A549 (cell line): ENCODE measurements at regions not wholly inside any gene's neighbourhood (a gene's known extent, or its start where the extent isn't known, plus 50 kb on each side); places are given as distances from the start of the nearest gene placed in this dataset.

ENCODE experiments used
- ATAC-seq, 2 experiments: fragments of 200-7000 bp in 1 of 2; fragments of >200 bp in 1 of 2; cut with Nextera tagmentation in 1 of 2; cut with Tn5 transposase in 1 of 2; 3 replicates each; pipeline versions ENCODE4 v1.8.0 to v1.9.1; 2018 to 2020; ENCODE audit warnings: mild to moderate bottlenecking in 1 of 2, moderate library complexity in 1 of 2
- CTCF ChIA-PET: fragments of 300-600 bp; sonication (Branson Sonifier 250); formaldehyde crosslinking; extraction: SDS; loops from one replicate; lab custom pipeline; 2021; ENCODE audit warnings: antibody characterized with exemption, inconsistent platforms; lab: Yijun Ruan, JAX
- POLR2A ChIA-PET: fragments of 350-600 bp; formaldehyde crosslinking; extraction: SDS; loops from one replicate; lab custom pipeline; 2021; ENCODE audit warnings: antibody characterized with exemption, inconsistent platforms; lab: Yijun Ruan, JAX
- DNase-seq, 2 experiments: peaks; one replicate each; pipeline versions ENCODE4 v3.0.0 to v3.0.0-alpha.2; 2011 to 2016; ENCODE audit warnings: low read depth in 1 of 2, low spot score in 1 of 2
- FAIRE-seq: peaks from 2 replicates; lab custom pipeline; 2011; peaks lifted over from hg19 to GRCh38; lab: Jason Lieb, UNC
- H3K27ac ChIP-seq, 2 experiments: fragments of >200 bp; sonication (Bioruptor Twin); formaldehyde crosslinking; 3 replicates each; pipeline ENCODE4 v1.5.1; 2016 to 2017
- H3K4me1 ChIP-seq: fragments of >200 bp; sonication (Bioruptor Twin); formaldehyde crosslinking; 3 replicates; pipeline ENCODE4 v1.6.1; 2016
- H3K4me2 ChIP-seq: fragments of >200 bp; sonication (Bioruptor Twin); formaldehyde crosslinking; 3 replicates; pipeline ENCODE4 v1.6.1; 2016
- H3K4me3 ChIP-seq: fragments of >200 bp; sonication (Bioruptor Twin); formaldehyde crosslinking; 3 replicates; pipeline ENCODE4 v1.5.1; 2016
- H3K9me3 ChIP-seq: fragments of >200 bp; sonication (Bioruptor Twin); formaldehyde crosslinking; 3 replicates; pipeline ENCODE4 v1.6.1; 2016
- CHD2 ChIP-seq: fragments of 150-350 bp; IDR thresholded peaks from 2 replicates; pipeline ENCODE4 v1.6.1; 2014; ENCODE audit warnings: low read length; ENCODE audit not compliant: partially characterized antibody
- CHD4 ChIP-seq: fragments of 200-600 bp; sonication (generic); IDR thresholded peaks from 2 replicates; pipeline ENCODE4 v1.6.1; 2016; ENCODE audit warnings: antibody characterized with exemption, mild to moderate bottlenecking, borderline replicate concordance
- EHMT2 ChIP-seq: fragments of 200-600 bp; sonication (generic); IDR thresholded peaks from 2 replicates; pipeline ENCODE4 v1.6.1; 2016; ENCODE audit warnings: antibody characterized with exemption, low read depth, mild to moderate bottlenecking, moderate library complexity
- FOSB ChIP-seq: fragments of 250-450 bp; sonication (Bioruptor Pico); IDR thresholded peaks from 2 replicates; pipeline ENCODE4 v1.5.0; 2020; ENCODE audit warnings: mild to moderate bottlenecking, moderate library complexity
- FOXS1 ChIP-seq: fragments of 250-450 bp; sonication (Bioruptor Pico); IDR thresholded peaks from 2 replicates; pipeline ENCODE4 v1.5.0; 2020; ENCODE audit warnings: mild to moderate bottlenecking, moderate library complexity
- GATA3 ChIP-seq: IDR thresholded peaks from 2 replicates; pipeline ENCODE4 v1.6.1; 2012; ENCODE audit warnings: borderline replicate concordance
- HDAC2 ChIP-seq: fragments of 200-600 bp; sonication (generic); IDR thresholded peaks from 2 replicates; pipeline ENCODE4 v1.6.1; 2016
- HOXB5 ChIP-seq: fragments of 250-450 bp; sonication (Bioruptor Pico); IDR thresholded peaks from 2 replicates; pipeline ENCODE4 v1.5.0; 2020; ENCODE audit warnings: mild to moderate bottlenecking, moderate library complexity
- JUN ChIP-seq, 2 experiments: fragments of >200 bp; sonication (Bioruptor Twin); formaldehyde crosslinking; IDR thresholded peaks; 2 replicates in 1 of 2; 3 replicates in 1 of 2; pipeline ENCODE4 v1.6.1; 2016 to 2017
- WGBS: methylation state at CpG from one replicate; pipeline ENCODE4 v1.1.6; 2017; ENCODE audit errors: missing lambda C conversion rate; 5-methylcytosine and 5-hydroxymethylcytosine counted together
- TF ChIP-seq, protein P1 (sequence below): IDR thresholded peaks from 2 replicates; pipeline ENCODE4 v1.6.1; 2012; ENCODE audit warnings: low read depth, borderline replicate concordance
- TF ChIP-seq, protein P2 (sequence below): fragments of 450-650 bp; IDR thresholded peaks from 2 replicates; pipeline ENCODE4 v1.6.1; 2014; ENCODE audit warnings: antibody characterized with exemption
- TF ChIP-seq, protein P3 (sequence below): fragments of >200 bp; sonication (Bioruptor Twin); formaldehyde crosslinking; IDR thresholded peaks from 3 replicates; pipeline ENCODE4 v1.5.1; 2016
- TF ChIP-seq, protein P4 (sequence below): IDR thresholded peaks from 2 replicates; pipeline ENCODE4 v1.6.1; 2012

DNA sequence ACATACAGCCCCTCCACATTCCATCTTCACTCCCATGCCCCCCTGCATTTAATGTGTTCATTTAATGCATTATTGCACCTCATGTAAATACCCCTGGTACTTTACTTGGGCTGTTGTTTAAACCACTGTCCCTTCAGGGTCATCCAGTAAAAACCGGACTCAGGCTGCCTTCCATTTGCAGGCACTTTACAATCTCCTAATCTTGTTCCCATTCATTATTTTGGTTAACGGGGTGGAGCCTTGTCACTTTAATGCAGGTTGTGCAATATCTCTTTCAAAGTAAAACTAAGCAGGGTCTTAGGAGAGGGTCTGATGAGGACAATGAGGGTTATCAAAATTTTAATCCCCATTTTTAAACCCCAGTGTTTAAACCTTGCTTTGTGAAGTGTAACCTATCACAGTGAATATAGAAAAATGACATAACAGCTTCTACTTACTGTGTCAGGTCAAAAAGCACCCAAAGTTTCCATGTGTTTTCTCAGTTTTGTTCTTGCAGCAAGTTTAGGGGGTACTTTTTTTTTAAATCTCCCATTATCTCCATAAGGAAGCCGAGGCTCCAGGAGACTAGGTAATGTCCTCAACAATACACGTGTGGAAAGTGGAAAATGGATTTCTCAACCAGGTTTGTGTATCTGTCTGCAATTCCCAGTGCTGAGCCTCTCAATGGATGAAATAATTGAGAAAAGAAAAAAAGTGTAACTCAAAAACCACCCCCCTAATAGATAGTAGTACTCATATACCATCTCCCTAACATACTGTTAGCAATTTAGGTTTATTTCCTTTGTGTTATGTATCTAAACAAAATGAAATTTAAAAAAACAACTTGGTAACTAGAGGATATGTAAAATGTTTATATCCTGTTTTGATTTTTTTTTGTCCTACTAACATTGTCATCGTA is 54.2 kb upstream of the SPRY4 start:
- H3K4me1 ChIP-seq: no peaks in the 10 kb centered on the region
- WGBS: 71% methylated on average over 5 of the region's 5 CpGs
- FAIRE-seq: no peak
- no peak overlapping the region for H3K27ac ChIP-seq
- H3K4me2 ChIP-seq: no peak overlapping the region
- no peak for DNase-seq
- TF ChIP-seq, protein P1, sequence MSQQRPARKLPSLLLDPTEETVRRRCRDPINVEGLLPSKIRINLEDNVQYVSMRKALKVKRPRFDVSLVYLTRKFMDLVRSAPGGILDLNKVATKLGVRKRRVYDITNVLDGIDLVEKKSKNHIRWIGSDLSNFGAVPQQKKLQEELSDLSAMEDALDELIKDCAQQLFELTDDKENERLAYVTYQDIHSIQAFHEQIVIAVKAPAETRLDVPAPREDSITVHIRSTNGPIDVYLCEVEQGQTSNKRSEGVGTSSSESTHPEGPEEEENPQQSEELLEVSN: no peak
- TF ChIP-seq, protein P2, sequence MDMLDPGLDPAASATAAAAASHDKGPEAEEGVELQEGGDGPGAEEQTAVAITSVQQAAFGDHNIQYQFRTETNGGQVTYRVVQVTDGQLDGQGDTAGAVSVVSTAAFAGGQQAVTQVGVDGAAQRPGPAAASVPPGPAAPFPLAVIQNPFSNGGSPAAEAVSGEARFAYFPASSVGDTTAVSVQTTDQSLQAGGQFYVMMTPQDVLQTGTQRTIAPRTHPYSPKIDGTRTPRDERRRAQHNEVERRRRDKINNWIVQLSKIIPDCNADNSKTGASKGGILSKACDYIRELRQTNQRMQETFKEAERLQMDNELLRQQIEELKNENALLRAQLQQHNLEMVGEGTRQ: no peak
- TF ChIP-seq CHD4: no peak
- TF ChIP-seq, protein P3, sequence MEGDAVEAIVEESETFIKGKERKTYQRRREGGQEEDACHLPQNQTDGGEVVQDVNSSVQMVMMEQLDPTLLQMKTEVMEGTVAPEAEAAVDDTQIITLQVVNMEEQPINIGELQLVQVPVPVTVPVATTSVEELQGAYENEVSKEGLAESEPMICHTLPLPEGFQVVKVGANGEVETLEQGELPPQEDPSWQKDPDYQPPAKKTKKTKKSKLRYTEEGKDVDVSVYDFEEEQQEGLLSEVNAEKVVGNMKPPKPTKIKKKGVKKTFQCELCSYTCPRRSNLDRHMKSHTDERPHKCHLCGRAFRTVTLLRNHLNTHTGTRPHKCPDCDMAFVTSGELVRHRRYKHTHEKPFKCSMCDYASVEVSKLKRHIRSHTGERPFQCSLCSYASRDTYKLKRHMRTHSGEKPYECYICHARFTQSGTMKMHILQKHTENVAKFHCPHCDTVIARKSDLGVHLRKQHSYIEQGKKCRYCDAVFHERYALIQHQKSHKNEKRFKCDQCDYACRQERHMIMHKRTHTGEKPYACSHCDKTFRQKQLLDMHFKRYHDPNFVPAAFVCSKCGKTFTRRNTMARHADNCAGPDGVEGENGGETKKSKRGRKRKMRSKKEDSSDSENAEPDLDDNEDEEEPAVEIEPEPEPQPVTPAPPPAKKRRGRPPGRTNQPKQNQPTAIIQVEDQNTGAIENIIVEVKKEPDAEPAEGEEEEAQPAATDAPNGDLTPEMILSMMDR: no peak
- TF ChIP-seq, protein P4, sequence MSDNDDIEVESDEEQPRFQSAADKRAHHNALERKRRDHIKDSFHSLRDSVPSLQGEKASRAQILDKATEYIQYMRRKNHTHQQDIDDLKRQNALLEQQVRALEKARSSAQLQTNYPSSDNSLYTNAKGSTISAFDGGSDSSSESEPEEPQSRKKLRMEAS: no peak
- TF ChIP-seq HDAC2: no peak
- no peak for TF ChIP-seq FOSB (CRISPR knock-in tag)
- no peak for TF ChIP-seq JUN (IDR thresholded peaks at IDR 0.05)
- no peak for TF ChIP-seq CHD2
- no peak for TF ChIP-seq HOXB5
- no peak for TF ChIP-seq FOXS1
- TF ChIP-seq GATA3: no peak
- no peak overlapping the region for H3K4me3 ChIP-seq
- no peaks in the 10 kb centered on the region for H3K9me3 ChIP-seq
- no peak for ATAC-seq
- ChIA-PET CTCF (no interaction called here), POLR2A (no interaction called here)

DNA sequence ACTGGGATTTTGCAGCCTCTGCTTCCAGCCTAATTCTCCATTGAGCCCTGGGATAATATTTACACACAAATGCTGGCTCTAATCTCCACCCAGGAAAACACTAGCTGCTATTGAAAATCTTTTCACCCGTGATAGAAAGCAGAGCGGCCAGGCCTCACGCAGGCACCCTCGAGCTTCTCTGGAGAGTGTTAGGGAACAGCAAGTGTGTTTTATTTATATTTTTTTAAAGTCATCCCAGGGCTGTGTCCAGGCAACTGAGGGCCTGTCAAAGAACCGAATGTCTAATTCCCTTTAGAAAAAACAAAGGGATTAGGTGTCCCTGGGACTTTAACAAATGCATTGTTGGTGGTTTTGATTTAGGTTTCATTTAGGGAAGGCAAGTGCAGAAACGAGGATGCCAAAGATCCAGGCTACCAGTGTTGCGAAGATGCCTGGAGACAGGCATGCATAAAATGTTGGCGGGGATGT is 51.2 kb upstream of the SPRY4 start:
- WGBS: 84% methylated on average over 8 of the region's 8 CpGs
- ATAC-seq: no peak
- H3K4me1 ChIP-seq: no peaks in the 10 kb centered on the region
- no peak for FAIRE-seq
- no peak for TF ChIP-seq EHMT2
- DNase-seq: no peak
- POLR2A ChIA-PET: no interaction called here
- no peak overlapping the region for H3K27ac ChIP-seq
- no peaks in the 10 kb centered on the region for H3K9me3 ChIP-seq
- no peak overlapping the region for H3K4me3 ChIP-seq
- no peak overlapping the region for H3K4me2 ChIP-seq
- CTCF ChIA-PET: interaction anchor here (0.9 to 1.2 kb wide), 2 partner anchors 11 kb away, joined by 3 to 4 read pairs; no protein-coding TSS in a partner anchor
